G401 (cell line): ENCODE measurements at regions not wholly inside any gene's neighbourhood (a gene's known extent, or its start where the extent isn't known, plus 50 kb on each side); places are given as distances from the start of the nearest gene placed in this dataset.
A peak's percentile ranks its signal among the peaks of the same experiment; 100 is the strongest.
"Not testable (repeated sequence)": the region's sequence is repeated elsewhere in the genome, so short reads cannot be mapped to it uniquely, and the experiment has no call there.

Experiments used
- DNase-seq: peaks from one replicate; pipeline ENCODE4 v3.0.0-alpha.2; 2015; ENCODE audit warnings: low spot score
- in situ Hi-C: cut with HindIII; loops from 2 replicates; pipeline ENCODE4 v1.10.0; 2016; ENCODE audit warnings: low sequenced_read_pairs, mixed read lengths

DNA sequence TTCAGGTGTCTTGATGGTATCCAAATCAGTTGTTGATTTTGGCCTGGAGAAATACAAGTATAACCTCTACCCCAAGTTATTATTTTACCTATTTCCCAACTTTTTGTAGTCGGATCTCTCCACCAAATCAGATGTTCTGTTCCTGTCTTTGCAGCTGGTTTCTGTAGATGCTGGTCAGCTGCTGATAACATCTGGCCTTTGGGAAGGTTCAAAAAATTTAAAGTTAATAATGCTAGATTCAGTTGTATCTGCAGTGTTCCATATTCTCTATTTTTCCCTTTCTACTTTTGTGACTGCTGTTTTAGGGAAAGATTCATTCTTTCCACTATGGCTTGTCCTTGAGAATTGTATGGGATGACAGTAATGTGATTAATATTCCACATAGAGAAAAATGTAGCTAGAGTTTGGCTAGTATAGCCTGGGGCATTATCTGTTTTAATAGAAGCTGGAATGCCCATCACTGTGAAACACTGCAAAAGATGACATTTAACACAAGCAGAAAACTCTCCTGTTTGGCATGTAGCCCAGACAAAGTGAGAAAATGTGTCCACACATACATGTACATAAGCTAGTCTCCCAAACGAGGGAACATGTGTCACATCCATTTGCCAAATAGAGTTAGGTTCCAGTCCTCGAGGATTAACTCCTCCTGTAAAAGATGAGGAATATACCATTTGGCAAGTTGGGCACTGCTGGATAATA, 99.2 kb downstream of the ZNF100 start:
- DNase-seq, in situ Hi-C loops: not testable (repeated sequence)

DNA sequence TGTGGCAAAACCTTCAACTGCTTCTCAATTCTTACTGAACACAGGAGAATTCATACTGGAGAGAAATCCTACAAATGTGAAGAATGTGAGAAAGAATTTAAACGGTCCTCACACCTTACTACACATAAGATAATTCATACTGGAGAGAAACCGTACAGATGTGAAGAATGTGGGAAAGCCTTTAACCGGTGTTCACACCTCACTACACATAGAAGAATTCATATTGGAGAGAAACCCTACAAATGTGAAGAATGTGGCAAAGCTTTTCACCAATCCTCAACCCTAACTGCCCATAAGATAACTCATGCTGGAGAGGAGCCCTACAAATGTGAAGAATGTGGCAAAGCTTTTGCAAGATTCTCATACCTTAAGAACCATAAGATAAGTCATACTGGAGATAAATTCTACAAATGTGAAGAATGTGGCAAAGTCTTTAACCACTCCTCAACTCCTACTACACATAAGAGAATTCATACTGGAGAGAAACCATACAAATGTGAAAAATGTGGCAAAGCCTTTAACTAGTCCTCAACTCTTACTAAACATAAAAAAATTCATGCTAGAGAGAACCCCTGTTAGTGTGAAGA, 111.7 kb downstream of the ZNF100 start:
- in situ Hi-C loops = no loop called here
- DNase-seq = no peak

DNA sequence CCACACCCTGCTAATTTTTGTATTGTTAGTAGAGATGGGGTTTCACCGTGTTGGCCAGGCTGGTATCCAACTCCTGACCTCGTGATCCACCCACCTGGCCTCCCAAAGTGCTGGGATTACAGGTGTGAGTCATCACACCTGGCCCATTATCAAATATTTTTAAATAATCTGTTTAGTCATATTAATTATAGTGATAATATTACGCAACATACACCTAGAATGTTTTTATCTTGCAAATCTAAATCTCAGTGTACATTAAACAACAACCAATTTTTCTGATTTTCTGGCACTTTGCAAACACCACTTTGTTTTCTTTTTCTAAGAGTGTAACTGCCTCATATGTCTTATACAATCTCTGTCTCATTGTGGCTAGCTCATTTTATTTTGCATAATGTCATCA, 115.9 kb downstream of the ZNF100 start:
- in situ Hi-C loops, DNase-seq: not testable (repeated sequence)

GRCh38 chr19:21638776-21639175, 128.6 kb downstream of the ZNF100 start:
- DNase-seq = peak; percentile 95
- in situ Hi-C loops = no loop called here

DNA sequence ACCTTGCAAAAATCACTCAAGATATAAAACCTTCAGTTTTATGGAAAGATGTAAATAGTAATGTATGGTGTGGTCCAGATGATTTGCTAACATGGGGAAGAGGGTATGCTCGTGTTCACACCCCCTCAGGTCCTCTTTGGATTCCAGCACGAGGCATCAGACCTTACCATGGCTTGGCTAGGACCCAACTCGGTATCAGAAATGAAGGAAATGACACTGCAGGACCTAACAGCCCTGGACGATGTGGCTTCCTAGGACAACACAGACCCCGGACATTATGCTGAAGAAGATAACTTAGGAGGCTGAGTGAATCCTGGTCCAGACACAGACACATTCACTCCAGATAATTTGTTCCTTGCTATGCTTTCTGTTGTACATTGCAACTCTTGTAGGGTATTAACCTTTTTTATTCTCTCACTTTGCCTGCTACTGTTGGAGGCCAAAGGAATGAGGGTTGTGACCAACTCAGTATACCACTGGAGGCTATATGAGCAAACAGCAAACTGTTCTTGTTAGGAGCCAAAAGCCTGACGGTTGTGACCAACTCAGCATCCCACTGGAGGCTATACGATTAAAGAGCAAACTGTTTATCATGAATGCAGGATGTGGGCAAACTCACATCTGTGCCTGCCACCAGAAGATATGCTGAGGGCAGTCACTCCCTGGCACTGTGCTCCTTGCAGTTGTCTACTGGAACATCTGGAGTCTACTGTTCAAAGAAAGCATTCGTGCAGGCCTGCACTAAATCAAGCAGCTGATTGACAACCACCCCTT, 121.7 kb downstream of the ZNF429 start:
- in situ Hi-C loops = no loop called here
- DNase-seq = no peak

- no peak for DNase-seq
- in situ Hi-C loops = no loop called here
Observed at GRCh38 chr19:21626091-21626490, 120.7 kb downstream of the ZNF429 start.

DNA sequence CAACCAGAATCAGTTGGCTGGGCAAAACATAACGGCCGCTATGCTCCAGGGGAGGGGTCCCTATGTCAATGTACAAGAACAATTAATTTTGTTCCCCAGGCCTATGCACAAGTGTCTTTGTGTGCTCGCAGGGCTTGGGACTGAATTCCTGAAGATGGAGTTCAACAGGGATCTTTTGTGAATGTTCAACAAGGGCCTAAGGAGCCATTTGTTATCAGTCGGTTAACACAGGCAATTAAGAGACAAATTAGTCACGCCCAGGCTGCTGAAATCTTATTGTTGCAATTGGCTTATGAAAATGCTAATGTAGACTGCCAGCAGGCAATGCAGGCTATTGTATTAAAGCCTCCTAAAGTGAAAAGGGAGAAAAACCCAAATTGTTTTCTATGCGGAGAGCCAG, 117.5 kb downstream of the ZNF429 start:
- in situ Hi-C loops = no loop called here
- DNase-seq = no peak

DNA sequence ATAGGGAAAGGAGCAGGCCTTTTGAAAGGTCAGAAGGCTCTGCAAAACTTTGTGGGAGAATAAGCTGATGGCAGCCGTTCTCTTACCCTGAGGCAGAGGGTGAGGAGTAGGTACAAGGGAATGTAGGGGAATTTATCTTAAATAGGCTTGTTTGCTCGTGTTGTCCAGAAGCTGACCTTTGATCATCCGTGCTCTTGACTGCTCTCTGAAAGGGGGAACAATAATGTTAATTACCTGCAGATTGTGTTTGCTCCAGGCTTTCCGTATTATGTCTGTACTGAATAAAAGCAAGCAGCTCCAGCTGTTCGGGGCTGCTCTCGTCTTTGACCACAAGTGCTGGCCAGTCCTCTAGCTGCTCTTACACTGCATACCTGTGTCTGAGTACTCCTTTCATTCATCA, 116.3 kb downstream of the ZNF429 start:
- in situ Hi-C loops = no loop called here
- no peak for DNase-seq

GRCh38 chr19:21617740-21618339, 112.4 kb downstream of the ZNF429 start:
- no peak for DNase-seq
- in situ Hi-C loops = no loop called here

DNA sequence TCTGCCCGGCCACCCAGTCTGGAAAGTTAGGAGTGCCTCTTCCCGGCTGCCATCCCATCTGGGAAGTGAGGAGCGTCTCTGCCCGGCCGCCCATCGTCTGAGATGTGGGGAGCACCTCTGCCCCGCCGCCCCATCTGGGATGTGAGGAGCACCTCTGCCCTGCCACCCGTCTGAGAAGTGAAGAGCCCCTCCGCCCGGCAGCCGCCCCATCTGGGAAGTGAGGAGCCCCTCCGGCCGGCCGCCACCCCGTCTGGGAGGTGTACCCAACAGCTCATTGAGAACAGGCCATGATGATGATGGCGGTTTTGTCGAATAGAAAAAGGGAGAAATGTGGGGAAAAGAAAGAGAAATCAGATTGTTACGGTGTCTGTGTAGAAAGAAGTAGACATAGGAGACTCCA, 109.4 kb downstream of the ZNF429 start:
- DNase-seq, in situ Hi-C loops: not testable (repeated sequence)

DNA sequence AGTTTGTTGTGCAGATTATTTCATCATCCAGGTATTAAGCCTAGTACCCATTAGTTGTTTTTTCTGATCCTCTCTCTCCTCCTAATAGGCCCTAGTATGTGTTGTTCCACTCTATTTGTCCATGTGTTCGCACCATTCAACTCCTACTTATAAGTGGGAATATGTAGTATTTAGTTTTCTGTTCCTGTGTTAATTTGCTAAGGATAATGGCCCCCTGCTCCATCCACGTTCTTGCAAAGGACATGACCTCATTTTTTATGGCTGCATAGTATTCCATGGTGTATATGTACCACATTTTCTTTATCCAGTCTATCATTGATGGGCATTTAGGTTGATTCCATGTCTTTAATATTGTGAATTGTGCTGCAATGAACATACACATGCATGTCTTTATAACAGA, 107.8 kb downstream of the ZNF429 start:
- DNase-seq, in situ Hi-C loops: not testable (repeated sequence)

- in situ Hi-C loops = no loop called here
Observed at GRCh38 chr19:21612403-21612872, 107.0 kb downstream of the ZNF429 start.

GRCh38 chr19:21611659-21612402, 106.4 kb downstream of the ZNF429 start:
- in situ Hi-C loops = no loop called here
- DNase-seq = no peak

More at GRCh38 chr19:21612403-21612872, 107.0 kb downstream of the ZNF429 start:
- DNase-seq = no peak

- DNase-seq = no peak
- in situ Hi-C loops = no loop called here
Observed at GRCh38 chr19:21610787-21611186, 105.4 kb downstream of the ZNF429 start.

DNA sequence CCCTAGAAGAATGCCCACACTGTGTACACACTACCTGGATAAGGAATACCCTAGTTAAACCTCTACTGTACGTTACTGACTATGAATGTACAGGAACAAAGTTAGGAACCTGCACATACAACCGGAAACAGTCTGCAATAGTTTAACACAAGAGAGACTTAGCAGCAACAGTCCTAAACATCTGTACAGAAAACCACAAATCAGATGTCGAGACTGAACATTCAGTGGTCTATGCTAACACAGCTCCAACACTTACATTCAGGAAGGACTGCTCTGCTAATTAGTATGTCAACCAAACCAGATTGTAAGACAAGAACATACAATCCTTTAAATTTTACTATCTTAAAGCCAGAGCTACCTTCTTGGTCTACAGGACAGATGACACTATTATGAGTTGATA, 104.9 kb downstream of the ZNF429 start:
- DNase-seq = no peak
- in situ Hi-C loops = no loop called here

DNA sequence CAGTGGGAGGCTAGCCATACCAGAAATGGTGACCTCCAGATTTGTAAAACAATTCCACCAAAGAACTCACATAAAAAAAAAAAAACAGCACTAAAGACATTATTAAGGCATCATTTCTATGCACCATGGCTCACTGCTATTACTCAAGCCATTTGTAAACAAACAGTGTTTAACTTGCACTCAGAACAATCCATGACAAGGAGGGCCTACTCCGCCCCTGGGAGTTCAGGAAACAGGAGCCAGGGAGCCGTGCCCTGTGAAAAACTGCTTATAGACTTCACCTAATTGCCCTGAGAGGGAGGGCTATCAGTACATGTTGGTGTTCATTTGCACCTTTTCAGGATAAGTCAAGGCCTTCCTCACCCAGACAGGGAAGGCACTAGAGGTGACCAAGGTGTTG, 103.2 kb downstream of the ZNF429 start:
- in situ Hi-C loops = no loop called here
- DNase-seq = no peak

DNA sequence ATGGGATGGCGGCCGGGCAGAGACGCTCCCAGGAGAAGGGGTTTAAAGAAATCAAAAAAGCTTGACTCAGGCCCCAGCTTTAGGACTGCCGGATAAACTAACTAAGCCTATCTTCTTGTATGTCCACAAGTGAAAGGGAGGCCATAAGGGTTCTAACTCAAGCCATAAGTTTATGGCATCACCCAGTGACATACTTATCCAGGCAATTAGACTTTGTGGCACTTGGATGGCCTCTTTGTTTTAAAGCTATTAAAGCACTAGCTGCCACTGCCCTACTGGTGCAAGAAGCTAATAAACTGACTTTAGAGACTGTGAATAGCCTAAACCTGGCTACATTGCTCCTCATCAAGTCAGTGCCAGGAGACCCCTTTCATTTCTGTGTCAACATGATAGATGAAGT, 102.0 kb downstream of the ZNF429 start:
- no peak for DNase-seq
- in situ Hi-C loops = no loop called here

DNA sequence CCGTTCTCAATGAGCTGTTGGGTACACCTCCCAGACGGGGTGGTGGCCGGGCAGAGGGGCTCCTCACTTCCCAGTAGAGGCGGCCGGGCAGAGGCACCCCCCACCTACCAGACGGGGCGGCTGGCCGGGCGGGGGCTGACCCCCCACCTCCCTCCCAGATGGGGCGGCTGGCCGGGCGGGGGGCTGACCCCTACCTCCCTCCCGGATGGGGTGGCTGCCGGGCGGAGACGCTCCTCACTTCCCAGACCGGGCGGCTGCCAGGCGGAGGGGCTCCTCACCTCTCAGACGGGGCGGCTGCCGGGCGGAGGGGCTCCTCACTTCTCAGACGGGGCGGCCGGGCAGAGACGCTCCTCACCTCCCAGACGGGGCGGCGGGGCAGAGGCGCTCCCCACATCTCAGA, 101.6 kb downstream of the ZNF429 start:
- in situ Hi-C loops, DNase-seq: not testable (repeated sequence)

GRCh38 chr19:21606326-21606725, 100.9 kb downstream of the ZNF429 start:
- DNase-seq, in situ Hi-C loops: not testable (repeated sequence)
